G401 (cell line): ENCODE measurements at regions not wholly inside any gene's neighbourhood (a gene's known extent, or its start where the extent isn't known, plus 50 kb on each side); places are given as distances from the start of the nearest gene placed in this dataset.

ENCODE experiments used
- DNase-seq: peaks from one replicate; pipeline ENCODE4 v3.0.0-alpha.2; 2015; ENCODE audit warnings: low spot score
- in situ Hi-C: cut with HindIII; loops from 2 replicates; pipeline ENCODE4 v1.10.0; 2016; ENCODE audit warnings: low sequenced_read_pairs, mixed read lengths

GRCh38 chr21:23160914-23161313 is 2162.7 kb downstream of the NCAM2 start:
- in situ Hi-C loops = no loop called here
- no peak for DNase-seq

DNA sequence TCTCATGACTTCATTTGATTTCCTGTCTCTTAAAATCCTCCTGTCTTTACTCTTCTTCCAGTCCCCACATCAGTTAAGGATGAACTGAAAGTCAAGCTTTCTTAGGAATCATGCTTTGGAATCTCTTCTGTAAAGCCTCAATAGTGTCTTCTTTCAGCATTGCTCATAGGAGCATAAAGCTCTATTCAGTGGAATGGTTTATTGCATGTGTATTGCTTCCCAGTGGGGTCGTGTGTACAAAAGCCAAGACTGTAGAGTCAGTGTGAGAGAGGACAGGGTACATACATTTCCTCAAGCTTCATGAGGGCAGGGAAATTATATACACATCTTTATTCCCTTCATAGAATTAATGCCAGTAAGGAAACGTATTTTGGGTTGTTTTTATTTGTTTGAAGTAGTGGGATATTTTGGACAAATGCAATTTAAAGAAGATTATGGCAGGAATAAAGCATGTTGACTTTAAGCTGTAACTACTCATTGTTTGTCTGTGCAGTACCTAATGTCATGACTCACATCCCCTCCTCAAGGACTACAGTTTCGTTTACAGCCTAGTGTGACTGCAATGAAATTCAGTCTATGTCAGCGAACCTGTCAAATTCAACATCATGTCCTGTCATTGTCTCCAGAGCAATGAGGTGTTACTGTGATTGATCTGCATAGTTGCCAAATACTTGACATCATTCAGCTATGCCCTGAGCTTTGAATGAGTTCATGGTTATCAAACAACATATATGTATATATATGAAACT is 2164.2 kb downstream of the NCAM2 start:
- in situ Hi-C loops = no loop called here
- no peak for DNase-seq
